ENCODE measurements at regions not wholly inside any gene's neighbourhood (a gene's known extent, or its start where the extent isn't known, plus 50 kb on each side); places are given as distances from the start of the nearest gene placed in this dataset.

DNA sequence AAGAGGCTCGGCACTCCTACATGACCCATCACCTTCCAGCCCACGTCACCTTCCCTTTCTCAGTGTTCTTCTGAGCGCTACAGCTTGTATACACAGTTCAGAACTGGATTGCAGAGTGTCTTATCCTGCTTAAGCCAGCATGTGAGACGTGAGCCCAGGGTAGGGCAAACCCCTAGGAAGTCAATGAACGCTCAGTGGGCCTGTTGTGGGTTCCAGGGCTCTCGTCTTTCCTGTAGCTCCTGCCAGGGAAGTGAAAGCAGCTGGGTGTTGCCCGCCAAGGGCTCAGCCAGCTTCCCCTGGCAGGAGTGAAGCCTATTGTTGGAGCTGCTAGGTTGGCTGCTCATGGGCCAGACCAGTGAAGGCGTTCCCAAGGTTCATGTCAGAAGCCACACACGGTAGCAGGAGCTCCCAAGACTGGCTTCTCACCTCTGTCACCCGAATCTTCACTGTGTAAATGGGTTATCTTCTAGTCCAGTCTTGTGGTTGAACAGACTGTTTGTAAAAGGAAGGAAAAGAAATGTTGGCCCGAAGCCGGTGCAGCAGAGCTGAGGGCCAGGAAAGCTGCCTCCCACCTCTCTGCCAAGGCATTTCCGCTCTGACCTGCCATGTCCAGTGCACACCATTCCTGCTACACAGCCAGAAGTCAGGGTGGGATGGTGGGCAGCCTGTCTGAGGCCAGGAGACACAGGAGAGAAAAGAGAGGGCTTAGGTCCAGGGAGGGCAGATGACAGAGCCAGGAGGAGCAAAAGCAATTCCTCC, 69.6 kb upstream of the RMDN2 start:
- DNase-seq (ENCODE audit: extremely low read depth, low read depth) = no peak
- H3K4me3 ChIP-seq (replicated peaks; ENCODE audit: low read depth, low read length) = no peak overlapping the region
- TF ChIP-seq, protein P1, sequence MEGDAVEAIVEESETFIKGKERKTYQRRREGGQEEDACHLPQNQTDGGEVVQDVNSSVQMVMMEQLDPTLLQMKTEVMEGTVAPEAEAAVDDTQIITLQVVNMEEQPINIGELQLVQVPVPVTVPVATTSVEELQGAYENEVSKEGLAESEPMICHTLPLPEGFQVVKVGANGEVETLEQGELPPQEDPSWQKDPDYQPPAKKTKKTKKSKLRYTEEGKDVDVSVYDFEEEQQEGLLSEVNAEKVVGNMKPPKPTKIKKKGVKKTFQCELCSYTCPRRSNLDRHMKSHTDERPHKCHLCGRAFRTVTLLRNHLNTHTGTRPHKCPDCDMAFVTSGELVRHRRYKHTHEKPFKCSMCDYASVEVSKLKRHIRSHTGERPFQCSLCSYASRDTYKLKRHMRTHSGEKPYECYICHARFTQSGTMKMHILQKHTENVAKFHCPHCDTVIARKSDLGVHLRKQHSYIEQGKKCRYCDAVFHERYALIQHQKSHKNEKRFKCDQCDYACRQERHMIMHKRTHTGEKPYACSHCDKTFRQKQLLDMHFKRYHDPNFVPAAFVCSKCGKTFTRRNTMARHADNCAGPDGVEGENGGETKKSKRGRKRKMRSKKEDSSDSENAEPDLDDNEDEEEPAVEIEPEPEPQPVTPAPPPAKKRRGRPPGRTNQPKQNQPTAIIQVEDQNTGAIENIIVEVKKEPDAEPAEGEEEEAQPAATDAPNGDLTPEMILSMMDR (IDR thresholded peaks at IDR 0.05; ENCODE audit: low read depth, low read length, missing control alignments) = no peak

DNA sequence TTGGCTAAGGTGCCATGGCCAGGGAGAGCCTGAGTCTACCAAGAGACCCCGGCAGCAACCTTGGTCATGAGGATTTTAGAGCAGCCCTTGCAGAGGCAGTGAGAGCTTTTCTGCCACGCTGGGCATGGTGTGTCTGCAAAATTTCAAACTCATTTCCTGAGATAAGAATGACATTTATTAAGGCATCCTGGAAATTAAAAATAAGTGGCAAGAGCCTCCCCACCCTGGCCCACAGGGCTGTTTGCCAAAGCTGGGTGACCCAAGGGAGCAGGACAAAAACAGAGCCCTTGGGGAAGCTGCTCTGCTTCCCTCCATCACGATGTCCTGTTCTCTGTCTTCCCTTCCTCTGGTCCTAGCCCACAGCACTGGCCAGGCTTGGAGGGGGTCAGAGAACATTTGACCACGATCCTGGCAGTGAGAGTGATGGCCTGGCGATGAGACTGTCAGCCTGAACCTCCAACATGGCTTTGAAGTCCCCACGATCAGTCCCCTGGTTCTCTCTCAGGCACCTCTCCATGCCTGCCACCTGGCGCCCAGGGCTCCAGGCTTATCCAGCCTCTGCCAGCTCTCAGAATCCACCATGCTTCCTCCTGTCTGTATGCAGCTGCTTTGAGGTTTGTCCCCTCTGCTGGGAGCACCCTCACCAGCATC, 68.9 kb upstream of the RMDN2 start:
- TF ChIP-seq, protein P1 (IDR thresholded peaks at IDR 0.05; ENCODE audit: low read depth, low read length, missing control alignments) = no peak
- no peak for DNase-seq (ENCODE audit: extremely low read depth, low read depth)
- H3K4me3 ChIP-seq (replicated peaks; ENCODE audit: low read depth, low read length) = no peak overlapping the region

DNA sequence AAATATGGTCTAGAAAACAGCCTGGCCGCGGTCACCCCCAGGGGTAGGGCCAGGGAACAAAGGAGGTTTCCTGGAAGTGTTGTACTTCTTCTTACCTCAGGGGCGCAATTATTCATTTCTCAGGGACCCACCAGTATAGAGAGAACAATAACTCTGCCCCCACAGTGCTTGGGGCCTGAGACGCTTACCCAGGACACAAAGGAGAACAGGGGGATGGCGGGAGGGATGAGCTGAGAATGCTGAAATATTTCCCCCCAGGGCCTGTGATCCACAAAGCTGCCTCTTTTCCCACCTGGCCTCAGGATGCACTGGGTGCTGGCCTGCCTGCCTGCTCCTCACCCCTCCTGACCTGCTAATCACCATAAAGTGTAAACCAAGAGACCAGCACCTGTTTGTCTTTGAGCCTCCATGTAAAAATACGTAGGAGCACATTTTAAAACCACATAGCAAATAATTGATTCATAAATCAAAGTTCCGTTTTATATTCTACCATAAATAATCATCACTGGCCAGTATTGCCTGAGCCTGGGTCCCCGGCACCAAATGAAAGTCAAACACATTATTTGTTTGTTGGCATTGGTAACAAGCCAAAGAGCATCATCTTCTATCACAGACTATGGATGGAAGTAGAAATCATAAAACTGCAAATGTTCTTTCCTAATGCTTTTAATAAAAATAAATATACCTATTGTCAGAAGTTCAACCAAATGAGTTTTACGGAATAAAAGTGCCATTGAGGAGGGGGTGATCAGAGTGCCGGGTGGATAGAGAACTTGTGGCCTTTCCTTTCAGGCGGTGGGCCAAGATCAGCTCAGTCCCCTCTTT, 67.3 kb upstream of the RMDN2 start:
- no peak overlapping the region for H3K4me3 ChIP-seq (replicated peaks; ENCODE audit: low read depth, low read length)
- DNase-seq (ENCODE audit: extremely low read depth, low read depth) = no peak
- TF ChIP-seq, protein P1 (IDR thresholded peaks at IDR 0.05; ENCODE audit: low read depth, low read length, missing control alignments) = no peak

DNA sequence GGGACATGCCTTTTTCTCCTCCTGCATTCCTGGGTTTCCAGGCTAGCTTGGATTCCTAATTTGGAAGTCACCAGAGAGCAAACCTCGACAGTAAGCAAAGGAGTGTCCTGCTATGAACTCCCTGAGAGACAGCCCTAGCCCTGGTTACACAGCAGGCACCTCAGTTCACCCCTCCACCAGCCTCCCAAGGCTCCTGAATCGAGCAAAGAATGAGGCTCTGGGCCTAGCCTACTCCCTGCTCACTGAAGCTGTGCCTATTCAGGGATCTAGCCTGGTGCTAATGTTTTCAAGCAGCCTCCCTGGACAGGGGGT, 66.7 kb upstream of the RMDN2 start:
- no peak for DNase-seq (ENCODE audit: extremely low read depth, low read depth)
- TF ChIP-seq, protein P1 (IDR thresholded peaks at IDR 0.05; ENCODE audit: low read depth, low read length, missing control alignments) = no peak
- no peak overlapping the region for H3K4me3 ChIP-seq (replicated peaks; ENCODE audit: low read depth, low read length)

DNA sequence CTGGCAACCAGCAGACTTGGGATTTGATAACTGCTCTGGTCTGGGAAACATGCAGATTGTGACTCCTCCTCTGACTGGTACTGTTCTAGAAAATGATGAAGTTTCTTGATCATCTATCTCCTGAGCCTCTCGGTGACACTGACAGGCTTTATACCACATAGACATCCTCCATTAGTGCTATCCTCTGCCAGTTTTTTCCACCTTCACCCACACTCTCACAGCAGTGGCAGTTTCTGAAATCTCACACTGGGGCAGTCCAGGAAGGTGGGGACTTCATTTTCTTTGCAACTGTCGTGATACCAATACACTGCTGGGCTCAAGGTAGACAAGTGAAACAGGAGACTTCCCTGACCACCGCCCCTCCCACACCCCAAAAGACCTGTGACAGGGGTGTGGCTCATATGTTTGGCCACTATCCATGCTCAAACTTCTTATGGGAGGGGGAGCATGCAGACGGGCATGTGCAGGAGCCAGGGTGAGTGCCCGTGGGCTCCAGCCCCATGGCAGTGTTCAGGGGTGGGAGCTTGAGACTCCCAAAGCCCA, 66.3 kb upstream of the RMDN2 start:
- DNase-seq (ENCODE audit: extremely low read depth, low read depth) = no peak
- TF ChIP-seq, protein P1 (IDR thresholded peaks at IDR 0.05; ENCODE audit: low read depth, low read length, missing control alignments) = no peak
- no peak overlapping the region for H3K4me3 ChIP-seq (replicated peaks; ENCODE audit: low read depth, low read length)

DNA sequence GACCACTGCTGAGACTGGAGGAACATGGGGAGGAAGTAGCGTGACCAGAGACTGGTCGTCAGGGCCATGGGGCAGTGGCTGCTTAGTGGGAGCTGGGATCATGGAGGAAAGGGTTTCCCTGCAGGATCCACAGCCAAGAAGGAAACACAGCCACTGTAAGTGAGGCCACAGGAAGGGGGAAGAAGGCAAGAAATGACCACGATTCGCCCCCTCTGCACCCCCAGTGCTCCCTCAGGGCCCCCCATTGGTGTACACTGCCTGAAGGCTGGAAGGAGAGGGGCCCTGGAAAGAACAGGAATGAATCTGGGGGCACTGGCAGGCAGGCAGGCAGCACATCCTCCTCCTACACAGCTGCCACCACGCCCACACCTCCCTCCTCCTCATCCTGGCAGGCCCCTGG, 62.5 kb upstream of the RMDN2 start:
- DNase-seq (ENCODE audit: extremely low read depth, low read depth) = no peak
- H3K4me3 ChIP-seq (replicated peaks; ENCODE audit: low read depth, low read length) = no peak overlapping the region
- TF ChIP-seq, protein P1 (IDR thresholded peaks at IDR 0.05; ENCODE audit: low read depth, low read length, missing control alignments) = no peak

Data from HFF-Myc (cell line).